NCI-H2029 (cell line): ENCODE measurements at regions not wholly inside any gene's neighbourhood (a gene's known extent, or its start where the extent isn't known, plus 50 kb on each side); places are given as distances from the start of the nearest gene placed in this dataset.
A peak's percentile ranks its signal among the peaks of the same experiment; 100 is the strongest.
"Not testable (repeated sequence)": the region's sequence is repeated elsewhere in the genome, so short reads cannot be mapped to it uniquely, and the experiment has no call there.

Source experiments
- DNase-seq: peaks from one replicate; lab custom pipeline; 2025; lab: John Stamatoyannopoulos, UW

DNA sequence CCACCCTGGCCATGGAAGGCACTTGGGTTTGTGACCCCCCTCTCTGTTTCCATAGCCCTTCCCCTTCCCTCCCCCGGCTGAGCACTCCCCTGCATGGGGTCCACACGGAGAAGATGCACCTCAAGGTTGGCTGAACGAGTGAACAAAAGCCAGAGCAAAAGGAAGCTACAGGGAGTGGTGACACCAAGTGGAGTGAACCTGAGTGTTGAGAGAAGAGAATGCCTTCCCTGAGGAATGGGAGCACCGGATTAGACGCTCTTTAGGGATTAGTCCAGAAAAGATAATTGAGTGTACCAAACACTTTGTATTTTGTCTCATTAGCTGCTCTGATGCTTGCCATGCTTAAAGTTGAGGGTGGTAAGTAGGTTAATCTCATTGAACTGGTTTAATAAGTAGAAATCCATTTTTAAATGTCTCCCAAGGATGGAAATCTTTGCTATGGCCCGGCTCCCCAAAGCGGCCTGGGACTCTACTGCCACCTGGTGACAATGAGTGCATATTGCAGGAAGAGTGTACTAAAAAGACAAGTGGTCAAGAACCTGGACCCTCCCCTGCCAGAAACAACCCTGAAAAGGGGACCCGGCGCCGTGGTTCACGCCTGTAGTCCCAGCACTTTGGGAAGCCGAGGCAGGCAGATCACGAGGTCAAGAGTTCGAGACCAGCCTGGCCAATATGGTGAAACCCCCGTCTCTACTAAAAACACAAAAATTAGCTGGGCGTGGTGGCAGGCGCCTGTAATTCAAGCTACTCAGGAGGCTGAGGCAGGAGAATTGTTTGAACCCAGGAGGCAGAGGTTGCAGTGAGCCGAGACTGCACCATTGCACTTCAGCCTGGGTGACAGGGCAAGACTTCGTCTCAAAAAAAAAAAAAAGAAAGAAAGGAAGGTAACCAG, 150.6 kb upstream of the ZC3H12A start:
- peak; percentile 57 for DNase-seq

DNA sequence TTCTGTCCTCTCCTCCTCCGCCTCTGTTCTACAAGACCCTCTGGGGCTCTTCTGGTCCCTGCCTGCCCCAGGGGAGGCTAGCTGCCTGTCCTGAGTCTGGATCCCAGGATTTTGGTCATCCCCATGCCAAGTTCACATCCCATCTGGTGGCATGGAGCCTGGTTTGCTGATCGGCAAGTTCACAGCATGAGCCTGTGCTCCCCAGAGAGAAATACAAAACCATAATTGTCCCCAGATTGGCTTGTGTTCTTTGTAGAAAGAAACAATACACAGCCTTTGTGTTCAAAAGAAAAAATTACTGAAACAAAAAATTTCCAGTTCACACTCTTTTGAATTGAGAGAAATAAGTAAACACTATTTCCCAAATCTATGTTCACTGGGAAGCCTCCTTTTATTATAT, 149.4 kb upstream of the ZC3H12A start:
- no peak for DNase-seq

DNA sequence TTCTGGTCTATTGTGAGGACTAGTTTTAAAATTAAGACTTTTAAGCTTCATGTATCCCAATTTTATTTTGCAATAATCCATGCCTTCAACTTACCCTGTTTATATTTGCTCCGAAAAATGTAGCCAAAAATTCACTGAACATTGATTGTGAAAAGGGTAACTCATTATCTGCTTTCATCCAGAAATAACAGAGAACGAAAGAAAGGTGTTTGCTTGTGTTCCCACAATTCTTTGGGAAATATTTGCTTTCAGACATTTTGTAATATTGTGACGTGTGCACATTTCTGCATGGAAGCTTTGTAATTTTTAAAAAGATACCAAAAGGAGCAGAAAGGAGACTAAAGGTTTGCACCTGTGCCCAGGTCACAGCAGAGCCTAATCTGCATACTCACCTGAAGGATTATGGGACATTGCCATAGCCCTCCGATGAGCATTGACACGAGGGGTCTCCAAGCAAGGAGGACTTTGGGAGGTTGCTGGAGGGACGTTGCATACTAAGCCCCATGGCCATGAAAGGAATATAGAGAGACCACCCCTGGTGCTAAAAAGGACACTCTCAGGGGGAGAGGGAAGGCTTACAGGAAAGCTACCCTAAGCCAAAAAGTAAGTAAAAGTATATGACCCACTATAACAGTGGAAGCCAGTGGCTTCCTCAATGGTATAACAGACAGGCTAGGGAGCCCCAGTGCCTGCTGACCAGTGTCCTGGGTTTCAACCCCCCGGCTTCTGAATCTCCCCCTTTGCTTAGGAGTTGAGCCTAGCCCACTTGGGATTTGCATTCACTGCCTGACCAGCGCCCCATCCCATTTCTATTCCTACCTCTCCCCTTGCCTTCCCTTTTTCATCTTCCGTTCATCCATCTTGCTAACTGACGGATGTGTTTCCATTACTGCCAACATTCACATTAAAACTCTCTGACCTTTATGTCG, 148.6 kb upstream of the ZC3H12A start:
- no peak for DNase-seq

DNA sequence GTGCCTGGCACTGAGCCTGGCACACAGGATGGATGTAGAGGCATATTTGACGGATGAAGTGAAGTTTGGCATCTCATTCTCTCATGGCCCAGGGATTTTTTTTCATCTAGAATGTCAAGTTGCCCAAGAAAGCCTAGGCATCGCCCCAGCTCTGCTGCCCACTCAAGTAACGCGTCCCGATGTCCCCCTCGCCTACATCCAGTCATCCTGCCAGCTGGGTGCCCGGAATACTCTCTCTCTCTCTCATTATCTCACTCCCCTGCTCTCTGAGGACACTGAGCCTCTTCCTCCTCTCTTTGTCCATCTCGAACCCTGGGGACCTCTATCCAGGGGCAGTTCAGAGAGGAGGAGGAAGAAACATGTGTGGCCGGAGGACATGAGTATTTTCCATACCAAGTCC, 142.3 kb upstream of the ZC3H12A start:
- no peak for DNase-seq

DNA sequence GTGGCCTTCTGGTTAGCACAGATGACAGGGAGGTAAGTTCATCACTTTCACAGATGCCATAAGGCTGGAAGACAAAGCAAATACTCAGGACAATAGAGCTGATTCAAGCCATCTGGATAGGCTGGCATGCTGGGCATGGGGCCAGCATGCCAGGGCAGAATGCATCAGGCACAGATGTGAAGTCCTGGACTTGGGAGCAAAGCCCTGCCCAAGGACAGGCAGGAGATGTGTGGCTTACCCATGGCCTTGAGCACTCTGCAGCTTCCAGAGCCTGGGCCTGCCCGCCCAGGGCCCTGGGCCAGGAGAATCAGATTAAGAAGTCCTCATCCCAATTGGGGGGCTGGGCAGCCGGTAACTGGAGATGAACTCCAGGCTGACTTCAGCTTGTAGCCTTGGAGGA, 135.7 kb upstream of the ZC3H12A start:
- DNase-seq, result peak; percentile 99

DNA sequence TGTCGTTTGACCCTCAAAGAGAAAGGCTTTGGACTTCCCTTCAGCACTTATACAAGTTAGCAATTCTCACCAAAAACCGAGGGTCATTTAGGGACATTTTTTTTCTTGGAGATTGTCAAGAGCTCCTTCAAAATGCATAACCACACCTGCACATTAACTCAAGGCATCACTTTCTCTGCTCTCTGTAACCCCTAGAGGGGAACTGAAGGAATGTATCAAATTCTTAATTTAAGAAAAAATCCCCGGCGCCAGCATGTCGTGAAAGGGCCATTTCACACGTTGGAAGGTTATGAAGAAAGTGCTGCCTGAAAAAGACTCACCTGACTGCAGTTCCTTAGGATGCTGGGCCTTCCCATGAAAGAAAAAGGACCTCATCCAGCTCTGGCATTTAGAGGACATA, 131.6 kb upstream of the ZC3H12A start:
- no peak for DNase-seq

DNA sequence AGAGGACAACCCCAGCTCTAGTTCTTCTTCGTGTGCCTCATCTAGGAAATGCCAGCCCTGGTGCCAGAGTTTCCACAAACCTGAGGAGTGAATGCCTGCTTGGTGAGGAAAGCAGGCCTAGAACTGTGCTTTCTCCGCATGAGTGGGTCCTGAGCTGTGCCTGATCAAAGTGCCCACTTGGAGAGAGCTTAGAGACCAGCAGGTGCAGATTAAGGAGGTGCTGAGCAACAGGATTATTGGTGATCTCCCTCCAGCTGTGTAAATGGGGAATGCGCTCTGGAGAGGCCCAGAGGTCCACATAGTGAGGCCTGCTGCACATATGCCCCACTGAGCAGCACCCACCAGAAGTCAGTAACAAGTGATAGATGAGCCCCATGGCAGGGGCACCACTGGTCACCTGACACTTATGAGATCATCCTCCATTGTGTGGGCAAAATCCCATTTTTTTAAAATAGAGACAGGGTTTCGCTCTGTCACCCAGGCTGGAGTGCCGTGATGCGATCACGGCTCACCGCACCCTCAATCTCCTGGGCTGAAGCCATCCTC, 127.2 kb upstream of the ZC3H12A start:
- peak; percentile 79 for DNase-seq

DNA sequence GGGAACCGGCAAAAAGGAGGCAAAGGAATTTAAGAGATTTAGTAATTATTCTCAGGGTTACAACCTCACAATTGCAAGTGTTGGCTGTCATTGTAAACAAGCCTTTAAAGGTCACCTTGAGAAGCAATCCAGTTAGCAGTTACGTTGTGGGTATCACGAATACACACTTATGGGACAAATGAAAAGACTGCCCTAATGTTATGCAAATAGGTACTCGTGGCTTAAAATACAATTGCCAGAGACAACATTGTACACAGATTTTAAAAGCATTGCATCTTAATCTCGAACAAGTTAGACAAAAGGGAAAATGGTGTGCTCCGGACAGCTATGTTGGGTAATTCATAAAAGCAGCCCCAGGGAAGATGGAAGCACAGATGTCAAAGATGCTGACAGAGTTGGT, 120.5 kb upstream of the ZC3H12A start:
- DNase-seq, result no peak

DNA sequence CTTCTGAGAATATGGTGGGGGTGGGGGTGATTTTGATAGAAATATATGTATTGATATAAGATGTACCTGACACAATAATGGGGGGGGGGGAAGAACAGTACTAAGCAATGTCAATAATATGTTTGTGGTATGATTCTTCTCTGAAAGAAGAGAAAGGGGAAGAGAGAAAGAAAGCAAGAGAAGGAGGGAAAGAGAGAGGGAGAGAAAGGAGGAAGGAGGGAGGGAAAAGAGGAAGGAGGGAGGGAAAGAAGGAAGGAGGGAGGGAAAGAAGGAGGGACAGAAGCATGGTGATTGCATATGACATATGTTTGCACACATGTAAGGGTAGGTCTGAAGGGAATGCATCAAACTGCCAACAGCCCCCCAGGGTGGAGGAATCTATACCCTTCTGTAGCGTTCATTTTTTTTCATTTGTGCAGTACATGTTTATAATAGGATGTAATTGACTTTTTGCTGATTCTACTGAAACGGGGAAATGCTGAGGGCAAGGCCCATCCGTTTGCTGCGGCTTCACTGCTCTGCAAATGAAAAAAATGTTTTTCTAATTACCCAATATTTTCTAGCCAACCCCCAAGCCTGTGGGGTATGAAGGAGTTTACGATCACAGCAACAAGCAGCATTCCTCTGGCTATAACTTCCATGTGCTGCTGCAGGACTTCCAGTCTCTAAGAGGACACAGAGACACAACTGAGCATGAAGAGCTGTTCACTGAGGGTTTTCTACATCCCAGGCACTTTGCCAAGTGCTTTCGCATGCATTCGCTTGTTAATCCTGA, 119.3 kb upstream of the ZC3H12A start:
- DNase-seq, result peak; percentile 60

DNA sequence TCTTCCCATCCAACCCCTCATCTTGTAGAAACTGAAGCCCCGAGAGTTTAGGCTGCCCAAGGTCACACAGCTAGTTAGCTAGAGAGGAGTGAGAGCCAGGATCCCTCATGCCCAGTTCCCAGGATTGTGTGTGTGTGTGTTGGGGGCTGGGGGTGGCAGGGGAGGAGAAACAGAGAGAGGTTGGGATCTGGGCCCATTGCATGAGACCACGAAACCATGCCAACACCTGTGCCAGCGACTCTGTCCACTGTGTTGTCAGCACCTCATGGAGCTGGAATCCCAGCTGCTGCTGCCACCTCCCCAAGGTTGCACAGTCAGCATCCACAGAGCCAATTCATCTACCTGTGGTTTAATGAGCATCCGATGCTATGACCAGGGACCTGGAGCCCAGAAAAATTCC, 115.4 kb upstream of the ZC3H12A start:
- no peak for DNase-seq

DNA sequence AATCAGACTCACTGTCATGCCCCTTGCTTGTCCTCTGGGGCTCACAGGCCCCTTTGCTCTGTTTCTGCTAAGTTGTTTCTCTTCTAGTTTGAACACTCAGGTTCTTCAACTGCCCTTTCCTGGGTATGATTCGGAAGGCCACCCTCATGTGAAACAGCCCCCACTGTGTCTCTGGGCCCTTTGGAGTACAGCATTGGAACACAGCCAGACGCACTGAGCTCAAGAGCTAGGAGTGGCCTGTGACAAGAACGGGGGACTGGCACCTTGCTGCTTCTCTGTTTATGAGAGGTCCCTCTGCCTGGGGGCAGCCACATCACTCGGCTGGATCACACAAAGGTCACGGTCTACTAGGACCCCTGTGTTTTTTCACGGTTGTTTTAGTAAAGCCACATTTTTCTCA, 114.4 kb upstream of the ZC3H12A start:
- peak; percentile 82 for DNase-seq

DNA sequence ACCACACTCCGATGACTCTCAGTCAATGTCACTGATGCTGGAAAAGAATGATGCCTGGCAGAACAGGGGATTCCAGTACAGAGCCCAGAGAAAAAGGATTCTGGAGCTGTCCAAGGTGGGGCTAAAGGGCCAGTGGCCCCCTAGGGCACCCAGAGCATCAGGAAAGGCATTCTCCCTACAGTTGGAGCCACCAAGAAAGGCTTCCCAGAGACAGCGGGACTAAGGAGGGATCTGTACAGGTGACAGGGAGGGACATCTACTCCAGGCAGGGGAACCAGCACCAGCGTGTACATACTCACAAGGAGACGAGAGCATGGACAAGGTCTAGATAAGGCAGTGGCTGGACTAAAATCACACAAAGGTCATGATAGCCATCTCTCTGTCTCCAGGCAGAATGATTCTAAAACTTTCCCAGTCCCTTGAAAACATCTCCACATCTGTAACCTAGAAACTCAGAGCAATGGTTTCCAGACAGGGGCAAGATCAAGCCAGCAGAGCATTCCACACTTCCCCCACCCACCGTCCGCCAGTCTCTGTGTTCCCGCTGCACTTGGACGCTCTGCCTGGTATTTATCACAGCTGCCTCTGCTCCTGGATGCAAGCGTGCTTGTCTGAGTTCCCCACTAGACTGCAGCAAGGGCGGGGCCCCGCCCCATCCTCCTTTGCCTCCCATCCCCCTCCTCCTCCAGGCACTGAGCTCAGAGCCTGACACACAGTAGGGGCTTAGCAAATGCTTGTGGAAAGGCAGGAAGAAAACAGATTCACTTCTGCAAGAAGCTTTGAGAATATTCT, 111.6 kb upstream of the ZC3H12A start:
- DNase-seq, result no peak

DNA sequence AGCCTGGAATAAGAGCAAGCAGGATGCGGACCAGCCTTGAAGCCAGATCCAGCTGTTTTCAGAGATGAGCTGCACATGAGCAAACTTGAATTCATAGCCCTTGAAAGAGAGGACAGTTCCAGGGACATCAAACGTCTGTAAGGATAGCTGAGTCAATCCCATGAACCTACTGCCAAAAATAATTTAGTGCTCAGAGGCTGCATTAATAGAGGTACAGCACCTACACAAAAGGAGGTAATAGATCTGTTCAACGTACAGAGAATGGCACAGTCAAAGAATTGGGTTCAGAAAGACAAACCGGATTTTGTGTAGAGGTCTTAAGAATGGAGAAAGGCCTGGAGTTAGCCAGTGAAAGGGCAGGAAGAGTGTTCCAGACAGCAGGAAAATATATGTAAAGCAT, 110.8 kb upstream of the ZC3H12A start:
- no peak for DNase-seq

DNA sequence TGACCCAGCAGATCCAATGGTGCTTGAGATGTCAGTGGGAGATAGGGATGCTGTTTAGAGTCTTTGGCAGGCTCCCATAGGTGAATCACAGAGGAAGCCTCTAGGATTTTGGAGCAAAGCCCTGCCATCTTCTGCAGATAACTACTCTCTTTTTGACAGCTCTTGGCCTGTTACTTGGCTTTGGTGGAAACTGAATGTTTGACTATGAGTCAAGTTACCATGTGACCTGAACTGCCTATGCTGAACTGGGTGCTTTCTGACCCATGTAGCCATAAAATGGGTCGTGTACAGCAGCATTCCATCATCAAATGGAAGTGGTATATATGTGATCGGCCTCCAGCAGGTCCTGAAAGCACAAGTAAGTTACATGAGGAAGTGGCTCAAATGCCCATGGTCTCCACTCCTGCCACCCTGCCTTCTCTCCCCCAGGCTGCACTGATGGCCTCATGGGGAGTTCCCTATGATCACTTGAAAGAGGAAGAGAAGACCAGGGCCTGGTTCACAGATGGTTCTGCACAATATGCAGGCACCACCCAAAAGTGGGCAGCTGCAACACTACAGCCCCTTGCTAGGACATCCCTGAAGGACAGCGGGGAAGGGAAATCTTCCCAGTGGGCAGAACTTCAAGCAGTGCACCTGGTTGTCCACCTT, 105.6 kb upstream of the ZC3H12A start:
- not testable (repeated sequence) for DNase-seq

DNA sequence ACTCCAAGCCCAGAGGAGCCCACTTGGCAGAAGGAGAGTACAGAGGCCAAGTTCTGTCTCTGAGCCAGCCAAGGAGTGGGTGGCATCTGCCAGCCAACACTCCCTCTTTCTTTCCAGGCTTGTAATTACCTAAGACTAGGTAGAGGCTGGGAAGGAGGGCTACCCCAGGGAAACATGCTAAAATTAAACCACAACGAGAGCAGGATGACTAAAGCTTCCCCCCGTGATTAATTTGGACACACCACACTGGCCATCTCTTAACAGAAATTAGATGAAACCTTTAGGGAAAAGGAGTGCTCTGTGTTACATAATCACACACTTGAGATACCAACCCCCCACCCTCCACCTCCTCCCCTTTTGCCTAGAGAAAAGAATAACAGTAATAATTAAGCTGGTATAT, 102.1 kb upstream of the ZC3H12A start:
- no peak for DNase-seq

DNA sequence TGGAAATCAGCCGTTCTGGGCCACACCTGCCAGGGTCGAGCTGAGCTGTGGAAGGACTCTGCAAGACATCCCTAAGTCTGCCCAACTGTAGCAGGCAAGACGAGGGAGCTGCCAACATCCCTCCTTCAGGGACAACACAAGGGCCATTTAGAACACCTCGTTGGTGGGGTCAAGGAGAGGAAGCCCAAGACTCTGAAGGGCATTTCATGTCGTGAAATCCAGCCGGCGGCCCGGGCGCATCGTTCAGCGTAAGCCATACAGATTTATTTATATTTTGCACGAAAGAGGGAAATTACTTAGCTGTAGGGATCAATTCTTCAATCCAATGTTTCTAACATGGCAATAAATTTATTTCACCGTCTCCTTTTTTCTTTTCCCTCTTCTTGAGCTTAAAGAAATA, 101.7 kb upstream of the ZC3H12A start:
- no peak for DNase-seq

DNA sequence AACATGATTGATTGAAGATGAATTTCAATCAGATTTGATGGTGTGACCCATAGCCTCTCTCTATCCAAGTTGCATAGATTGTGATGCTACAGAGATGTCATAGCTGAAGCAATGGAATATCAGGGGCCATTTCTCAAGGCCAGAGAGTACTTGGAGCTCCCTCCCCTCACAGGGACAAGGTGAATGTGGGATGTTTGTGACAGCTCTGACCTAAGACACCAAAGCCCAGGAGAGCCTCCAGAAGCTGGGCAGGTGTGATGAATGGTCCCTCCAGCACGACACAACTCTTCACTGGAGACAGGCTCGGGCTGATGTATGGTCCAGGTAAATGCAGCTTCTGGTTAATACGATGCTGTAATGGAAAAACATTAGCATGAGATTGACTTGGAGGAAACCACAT, 101.0 kb upstream of the ZC3H12A start:
- no peak for DNase-seq

DNA sequence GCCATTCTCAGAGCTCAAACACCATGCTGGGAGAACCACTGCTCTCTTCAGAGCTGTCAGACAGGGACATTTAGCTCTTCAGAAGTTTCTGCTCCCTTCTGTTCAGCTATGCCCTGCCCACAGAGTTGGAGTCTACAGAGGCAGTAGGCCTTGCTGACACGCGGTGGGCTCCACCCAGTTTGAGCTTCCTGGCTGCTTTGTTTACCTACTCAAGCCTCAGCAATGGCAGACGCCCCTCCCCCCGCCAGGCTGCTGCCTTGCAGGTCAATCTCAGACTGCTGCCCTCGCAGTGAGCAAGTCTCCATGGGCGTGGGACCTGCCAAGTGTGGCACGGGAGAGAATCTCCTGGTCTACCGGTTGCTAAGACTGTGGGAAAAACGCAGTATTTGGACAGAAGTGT, 93.8 kb upstream of the ZC3H12A start:
- peak; percentile 80 for DNase-seq

DNA sequence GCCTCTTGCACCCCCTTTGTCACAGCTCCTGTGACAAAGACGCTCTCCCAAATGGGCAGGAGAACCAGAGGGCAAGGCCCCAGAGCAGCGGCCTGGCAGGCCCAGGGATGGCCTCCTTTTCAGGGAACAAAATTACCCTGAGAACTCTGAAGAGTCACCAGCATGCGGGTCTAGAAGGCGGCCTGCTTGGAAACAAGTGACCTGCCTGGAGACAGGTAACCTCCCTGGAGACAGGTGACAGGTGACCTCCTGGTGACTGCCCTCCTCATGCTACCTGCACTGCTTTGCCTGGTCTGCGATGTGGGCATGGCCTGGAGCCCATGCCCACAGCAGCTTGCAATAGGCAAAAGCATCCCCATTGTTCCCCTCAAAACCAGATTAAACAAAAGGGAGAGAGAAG, 86.5 kb upstream of the ZC3H12A start:
- no peak for DNase-seq

DNA sequence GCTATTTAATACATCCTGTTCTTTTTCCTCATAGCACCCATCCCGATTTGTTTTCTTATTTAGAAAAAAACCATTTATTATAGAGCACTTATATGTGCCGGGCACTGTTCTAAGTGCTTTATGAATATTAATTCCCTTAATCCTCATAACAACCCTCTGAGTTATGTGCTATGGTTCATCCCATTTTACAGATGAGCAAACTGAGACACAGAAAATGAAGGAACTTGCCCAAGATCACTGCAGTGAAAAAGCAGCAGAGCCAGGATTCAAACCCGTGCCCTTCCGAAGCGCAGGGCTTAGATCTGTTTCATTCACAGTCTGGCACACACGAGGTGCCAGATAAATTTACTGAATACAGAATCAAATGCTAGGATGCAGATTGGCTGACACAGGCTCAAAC, 85.1 kb upstream of the ZC3H12A start:
- DNase-seq, result no peak
